Small intestine (tissue), 7 donors: ENCODE measurements at regions not wholly inside any gene's neighbourhood (a gene's known extent, or its start where the extent isn't known, plus 50 kb on each side); places are given as distances from the start of the nearest gene placed in this dataset.
"Not testable (repeated sequence)": the region's sequence is repeated elsewhere in the genome, so short reads cannot be mapped to it uniquely, and the experiment has no call there.

Experiments
- DNase-seq, 2 donors: peaks; one replicate each; pipeline versions ENCODE4 v3.0.0 to v3.0.0-alpha.2; 2013
- FAIRE-seq: peaks from 2 replicates; lab custom pipeline; 2012; peaks lifted over from hg19 to GRCh38; lab: Jason Lieb, UNC
- H3K27ac ChIP-seq, 3 donors: one replicate each; pipeline ENCODE4 v1.5.1; 2013; ENCODE audit warnings: low read length in 2 of 3, mild to moderate bottlenecking in 2 of 3, control low read depth in 1 of 3, inconsistent platforms in 1 of 3, low read depth in 1 of 3, moderate library complexity in 1 of 3
- H3K27me3 ChIP-seq, 3 donors: one replicate each; pipeline ENCODE4 v1.6.1; 2013; ENCODE audit warnings: low read length in 3 of 3, inconsistent platforms in 1 of 3; ENCODE audit not compliant: control insufficient read depth in 3 of 3, insufficient read depth in 3 of 3
- H3K36me3 ChIP-seq, 3 donors: one replicate each; pipeline ENCODE4 v1.6.1; 2013; ENCODE audit warnings: low read length in 3 of 3, inconsistent platforms in 1 of 3, low read depth in 1 of 3, mild to moderate bottlenecking in 1 of 3, moderate library complexity in 1 of 3; ENCODE audit not compliant: control insufficient read depth in 3 of 3, insufficient read depth in 2 of 3
- H3K4me1 ChIP-seq, 3 donors: one replicate each; pipeline ENCODE4 v1.6.1; 2013; ENCODE audit warnings: low read length in 2 of 3, inconsistent platforms in 1 of 3, low read depth in 1 of 3, mild to moderate bottlenecking in 1 of 3, moderate library complexity in 1 of 3; ENCODE audit not compliant: control insufficient read depth in 3 of 3, insufficient read depth in 2 of 3
- H3K4me3 ChIP-seq, 3 donors: one replicate each; pipeline ENCODE4 v1.5.1; 2013; ENCODE audit warnings: low read length in 3 of 3, control low read depth in 1 of 3, inconsistent platforms in 1 of 3, low read depth in 1 of 3, mild to moderate bottlenecking in 1 of 3, moderate library complexity in 1 of 3
- H3K9me3 ChIP-seq, 2 donors: one replicate each; pipeline ENCODE4 v1.6.1; 2013; ENCODE audit warnings: low read depth in 1 of 2, low read length in 1 of 2; ENCODE audit not compliant: control insufficient read depth in 2 of 2, insufficient read depth in 1 of 2
- WGBS, 3 donors: extraction: QIAGEN DNeasy Blood & Tissue Kit; methylation state at CpG; one replicate each; pipeline ENCODE4 v1.1.7; 2013; 5-methylcytosine and 5-hydroxymethylcytosine counted together
- donor health status: healthy with polysubstance abuse.
- donor health status: control.
- donor health status: control.
- donor health status: Bipolar disorder and iron deficiency.
- donor health status: healthy.

DNA sequence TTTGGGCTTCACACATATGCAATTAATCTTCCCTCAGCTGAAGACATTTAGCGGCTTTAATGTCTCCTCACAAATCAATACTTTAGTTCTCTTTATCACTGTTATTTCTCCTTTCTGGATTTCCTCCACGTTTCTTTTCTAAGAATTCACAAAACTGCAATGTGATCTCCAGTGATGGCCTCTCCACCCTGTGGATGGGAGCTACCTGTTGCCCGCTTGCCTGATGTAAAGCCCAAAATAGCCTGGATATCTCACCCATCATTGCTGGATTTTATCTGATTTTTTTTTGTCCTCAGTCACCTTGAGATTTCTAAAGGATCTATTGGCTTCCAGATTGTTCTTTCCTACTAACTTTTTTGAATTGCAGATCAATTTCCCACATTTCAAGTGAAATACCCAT lies 129.3 kb upstream of the FAM241A start:
- FAIRE-seq (no peak), DNase-seq (no peak)
- no peaks in the 10 kb centered on the region for H3K36me3 ChIP-seq
- H3K9me3 ChIP-seq = no peaks in the 10 kb centered on the region
- H3K4me3 ChIP-seq = no peak overlapping the region
- H3K27ac ChIP-seq = no peak overlapping the region
- WGBS, 3 donors = 80 to 85% (median 80%) methylated on average over 3 of the region's 3 CpGs
- H3K4me1 ChIP-seq = no peaks in the 10 kb centered on the region
- H3K27me3 ChIP-seq = no peaks in the 10 kb centered on the region

DNA sequence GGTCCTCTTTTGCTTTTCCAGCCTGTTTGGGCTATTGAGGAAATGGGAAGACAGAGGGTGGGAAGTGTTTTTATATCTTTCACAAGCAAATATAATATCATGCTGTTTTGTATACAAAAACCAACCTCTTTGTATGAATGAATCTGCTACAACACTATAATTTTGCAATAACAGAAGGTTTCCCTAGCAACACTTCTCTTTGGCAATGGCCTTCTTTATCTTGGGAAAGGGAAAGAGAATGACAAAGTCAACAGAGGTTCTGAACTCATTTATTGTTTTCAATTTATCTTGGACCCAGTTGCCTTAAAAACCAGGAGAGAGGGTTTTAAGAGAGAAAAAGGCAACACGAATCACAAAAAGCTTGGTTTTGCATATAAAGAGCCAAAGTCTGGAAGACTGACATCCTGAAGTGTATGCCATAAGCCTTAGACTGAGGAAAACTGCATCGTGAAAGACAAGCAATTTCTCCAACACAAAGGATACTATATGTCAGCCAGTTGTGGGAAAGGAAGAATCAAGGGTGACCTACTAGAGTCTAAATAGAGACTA lies 121.8 kb upstream of the FAM241A start:
- no peaks in the 10 kb centered on the region for H3K36me3 ChIP-seq
- 62 to 64% (median 63%) methylated on average over 2 of the region's 2 CpGs for WGBS, 3 donors
- no peak for FAIRE-seq
- H3K9me3 ChIP-seq = no peaks in the 10 kb centered on the region
- H3K27me3 ChIP-seq = no peaks in the 10 kb centered on the region
- no peaks in the 10 kb centered on the region for H3K4me1 ChIP-seq
- peak in 1 of 2 donors; percentile 52 for DNase-seq
- H3K27ac ChIP-seq = no peak overlapping the region
- H3K4me3 ChIP-seq = no peak overlapping the region

DNA sequence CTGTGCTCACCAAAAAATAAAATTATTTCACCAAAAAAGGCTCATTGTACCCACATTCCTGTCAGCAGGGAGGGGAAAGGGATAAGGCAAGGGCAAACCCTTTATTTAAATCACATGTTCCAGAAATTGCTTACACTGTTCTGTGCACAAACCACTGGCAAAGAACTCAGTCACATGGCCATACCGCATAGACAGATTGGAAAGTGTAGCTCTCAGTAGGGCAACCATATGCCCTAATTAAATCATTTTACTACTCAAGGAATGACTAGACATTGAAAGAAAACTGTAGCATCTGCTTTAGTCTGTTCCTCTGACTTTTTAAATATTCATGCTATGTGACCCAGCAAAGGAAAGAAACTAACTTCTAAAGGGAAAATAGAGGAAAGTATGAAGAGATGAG lies 119.2 kb upstream of the FAM241A start:
- WGBS, 3 donors = 90% methylated on average over 1 of the region's 1 CpG

DNA sequence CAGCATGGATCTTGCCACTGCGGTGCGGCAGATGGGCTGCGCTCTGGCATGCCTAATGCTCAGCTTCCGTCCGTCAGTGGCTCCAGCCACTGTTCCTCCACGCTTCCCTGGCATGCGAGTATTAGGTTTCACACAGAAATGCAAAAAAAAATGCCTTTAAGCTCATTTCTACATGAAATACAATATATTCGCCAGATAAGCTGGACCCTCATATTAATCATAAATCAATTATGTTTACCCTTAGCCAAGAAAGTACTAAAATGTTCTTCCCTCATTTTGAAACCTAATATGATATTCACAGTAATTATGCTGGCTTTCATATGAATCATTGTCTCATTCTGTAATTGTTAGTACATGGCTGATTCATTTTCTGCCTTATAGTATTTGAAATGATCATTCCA lies 115.5 kb upstream of the FAM241A start:
- H3K27ac ChIP-seq = no peak overlapping the region
- WGBS, 3 donors = 81 to 93% (median 87%) methylated on average over 8 of the region's 8 CpGs
- H3K9me3 ChIP-seq = no peaks in the 10 kb centered on the region
- no peaks in the 10 kb centered on the region for H3K36me3 ChIP-seq
- H3K4me1 ChIP-seq = no peaks in the 10 kb centered on the region
- peaks cover 0 to 2% (median 0%) of the 10 kb centered on the region in 3 donors for H3K27me3 ChIP-seq
- no peak overlapping the region for H3K4me3 ChIP-seq
- FAIRE-seq (no peak), DNase-seq (no peak)

More for the DNA sequence above, 119.2 kb upstream of the FAM241A start:
- Histone ChIP-seq H3K9me3 (no peaks in the 10 kb centered on the region), H3K4me3 (no peak overlapping the region), H3K27me3 (no peaks in the 10 kb centered on the region), H3K4me1 (no peaks in the 10 kb centered on the region), H3K36me3 (no peaks in the 10 kb centered on the region), H3K27ac (no peak overlapping the region)
- FAIRE-seq (no peak), DNase-seq (no peak)

DNA sequence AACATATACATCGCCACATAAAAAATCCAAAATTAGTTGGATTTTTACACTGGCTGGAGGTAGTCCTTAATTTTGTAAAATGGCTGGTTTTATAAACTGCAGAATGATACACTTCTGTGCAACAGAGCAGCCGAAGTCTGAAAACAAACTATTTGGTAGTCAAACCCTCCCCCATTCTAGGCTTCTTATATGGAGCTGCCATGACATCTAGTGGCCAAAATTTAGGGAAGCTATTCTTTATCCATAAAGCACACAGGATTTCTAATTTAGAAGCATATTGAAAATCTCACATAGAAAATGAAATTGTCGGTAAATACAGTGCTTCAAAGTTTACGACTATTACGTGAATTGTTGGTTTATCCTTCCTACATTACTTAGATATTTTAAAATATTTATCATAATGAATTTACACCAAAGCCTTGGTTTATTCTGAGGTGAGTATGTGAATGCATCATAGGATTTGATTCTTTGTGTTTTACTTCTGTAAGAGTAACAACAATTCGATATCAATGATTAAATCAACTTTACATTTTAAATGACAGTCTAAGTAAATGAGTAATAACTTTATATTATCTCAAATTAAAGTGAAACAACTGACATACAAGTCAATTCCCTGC lies 113.4 kb upstream of the FAM241A start:
- peak; percentile 53 to 65 for DNase-seq
- no peak overlapping the region for H3K4me3 ChIP-seq
- WGBS, 3 donors = 9 to 16% (median 13%) methylated on average over 6 of the region's 6 CpGs
- H3K27ac ChIP-seq = no peak overlapping the region
- no peaks in the 10 kb centered on the region for H3K36me3 ChIP-seq
- no peaks in the 10 kb centered on the region for H3K9me3 ChIP-seq
- no peaks in the 10 kb centered on the region for H3K4me1 ChIP-seq
- FAIRE-seq = peak; percentile 75
- H3K27me3 ChIP-seq = peaks cover 0 to 2% (median 0%) of the 10 kb centered on the region in 3 donors

DNA sequence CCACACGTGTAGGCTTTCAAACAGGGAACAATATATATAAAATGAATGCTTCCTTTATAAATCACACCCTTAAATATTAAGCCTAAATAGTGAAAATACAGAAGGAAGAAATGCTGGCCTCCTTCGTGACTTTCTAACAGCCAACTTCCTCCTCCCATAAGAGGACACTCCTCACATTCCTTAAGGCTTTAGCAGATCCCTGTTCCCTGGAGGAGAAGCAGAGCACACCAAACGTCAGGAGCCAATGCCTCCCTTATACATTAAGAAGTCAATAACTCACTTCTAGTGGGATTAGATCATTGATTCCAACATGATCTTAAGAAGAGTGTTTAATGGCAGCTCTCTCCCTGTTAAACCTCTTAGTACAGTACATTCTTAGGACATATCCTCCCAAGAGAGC lies 108.4 kb upstream of the FAM241A start:
- 32 to 42% (median 33%) methylated on average over 3 of the region's 3 CpGs for WGBS, 3 donors
- Histone ChIP-seq H3K4me1 (no peaks in the 10 kb centered on the region), H3K4me3 (no peak overlapping the region), H3K36me3 (no peaks in the 10 kb centered on the region), H3K9me3 (no peaks in the 10 kb centered on the region), H3K27ac (no peak overlapping the region), H3K27me3 (peaks cover 0 to 2% (median 0%) of the 10 kb centered on the region in 3 donors)
- peak in 1 of 2 donors; percentile 3 for DNase-seq
- FAIRE-seq = no peak

DNA sequence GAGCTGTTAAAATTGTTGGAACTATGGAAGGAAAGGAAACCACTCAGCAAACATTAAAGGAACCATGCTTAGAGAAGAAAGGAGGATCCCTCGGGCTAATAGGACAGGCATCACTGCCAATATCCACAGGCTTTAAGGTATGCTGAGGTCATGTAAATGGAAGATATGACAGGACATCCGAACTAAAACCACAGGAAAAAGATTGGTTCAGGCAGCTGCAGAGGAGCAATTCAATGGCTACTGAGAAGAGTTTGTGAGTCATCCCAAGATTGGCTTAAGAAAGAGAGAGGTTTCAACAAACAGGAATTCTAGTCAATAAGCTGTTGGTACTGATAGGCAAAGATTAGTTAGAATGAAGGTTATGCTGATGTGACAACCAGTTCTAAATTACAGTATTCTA lies 106.4 kb upstream of the FAM241A start:
- no peak overlapping the region for H3K27ac ChIP-seq
- H3K36me3 ChIP-seq = no peaks in the 10 kb centered on the region
- DNase-seq (no peak), FAIRE-seq (no peak)
- no peaks in the 10 kb centered on the region for H3K27me3 ChIP-seq
- H3K4me3 ChIP-seq = no peak overlapping the region
- 76 to 89% (median 83%) methylated on average over 2 of the region's 2 CpGs for WGBS, 3 donors
- H3K9me3 ChIP-seq = no peaks in the 10 kb centered on the region
- no peaks in the 10 kb centered on the region for H3K4me1 ChIP-seq

DNA sequence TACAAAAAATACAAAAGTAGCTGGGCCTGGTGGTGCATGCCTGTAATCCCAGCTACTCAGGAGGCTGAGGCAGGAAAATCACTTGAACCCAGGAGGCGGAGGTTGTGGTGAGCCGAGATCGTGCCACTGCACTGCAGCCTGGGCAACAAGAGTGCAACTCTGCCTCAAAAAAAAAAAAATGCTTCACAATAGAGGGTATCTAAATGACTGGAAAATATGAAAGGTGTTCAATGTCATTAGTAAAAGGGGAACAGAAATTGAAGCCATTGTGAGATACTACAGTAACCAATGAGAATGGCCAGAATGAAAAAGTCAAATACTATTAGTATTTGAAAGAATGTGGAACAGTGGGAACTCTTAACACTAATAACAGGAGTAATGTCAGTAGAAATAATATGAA lies 96.1 kb upstream of the FAM241A start:
- WGBS, 3 donors = 92 to 97% (median 92%) methylated on average over 3 of the region's 3 CpGs
- not testable (repeated sequence) for FAIRE-seq, H3K9me3 ChIP-seq, H3K27ac ChIP-seq, H3K4me3 ChIP-seq, H3K27me3 ChIP-seq, H3K4me1 ChIP-seq, DNase-seq, H3K36me3 ChIP-seq
